Left lung (tissue), 4 donors: ENCODE measurements at regions not wholly inside any gene's neighbourhood (a gene's known extent, or its start where the extent isn't known, plus 50 kb on each side); places are given as distances from the start of the nearest gene placed in this dataset.
"Not testable (repeated sequence)": the region's sequence is repeated elsewhere in the genome, so short reads cannot be mapped to it uniquely, and the experiment has no call there.

Experiments used
- ATAC-seq: fragments of 200-7000 bp; cut with Tn5 transposase; one replicate; pipeline ENCODE4 v1.9.1; 2020; ENCODE audit warnings: moderate library complexity
- DNase-seq, 4 donors: peaks; one replicate each; pipeline ENCODE4 v3.0.0-alpha.2; 2013 to 2020
- H3K27ac ChIP-seq, 2 donors: fragments of 200-600 bp; sonication (generic) in 1 of 2; one replicate each; pipeline versions ENCODE4 v1.5.0 to v1.8.0; 2020 to 2021
- H3K27me3 ChIP-seq, 2 donors: fragments of 200-600 bp; sonication (generic) in 1 of 2; one replicate each; pipeline versions ENCODE4 v1.5.0 to v1.8.0; 2020 to 2021
- H3K36me3 ChIP-seq, 2 donors: fragments of 200-600 bp; sonication (generic) in 1 of 2; one replicate each; pipeline versions ENCODE4 v1.5.0 to v1.8.0; 2020 to 2021
- H3K4me1 ChIP-seq, 2 donors: fragments of 200-600 bp; one replicate each; pipeline ENCODE4 v1.8.0; 2021
- H3K4me3 ChIP-seq, 2 donors: fragments of 200-600 bp; sonication (generic) in 1 of 2; one replicate each; pipeline versions ENCODE4 v1.5.0 to v1.8.0; 2020 to 2021; ENCODE audit warnings: mild to moderate bottlenecking in 1 of 2
- H3K9me3 ChIP-seq, 2 donors: fragments of 200-600 bp; sonication (generic) in 1 of 2; one replicate each; pipeline versions ENCODE4 v1.5.0 to v1.8.0; 2020 to 2021
- CTCF ChIP-seq, 2 donors: fragments of 200-600 bp; sonication (generic) in 1 of 2; IDR thresholded peaks; one replicate each; pipeline versions ENCODE4 v1.5.0 to v1.8.0; 2021; ENCODE audit warnings: antibody characterized with exemption in 2 of 2
- intact Hi-C, 2 donors: fragments of 100-400 bp; cut with DNase I; formaldehyde crosslinking; loops; one replicate each; pipeline versions ENCODE4 v1.11.2 to v1.14.2; 2022
- donor health status: DM: no; HTN: yes; CAD: no.
- donor health status: DM: no; HTN: no; CAD: no.

GRCh38 chr17:77086433-77087010, 54.2 kb upstream of the SEC14L1 start:
- no peak overlapping the region for H3K4me3 ChIP-seq
- peak; percentile 86 to 94 for TF ChIP-seq CTCF (IDR thresholded peaks at IDR 0.05)
- H3K9me3 ChIP-seq: no peaks in the 10 kb centered on the region
- no peak overlapping the region for H3K27ac ChIP-seq
- peak in 3 of 4 donors; percentile 78 to 97 (median 85) for DNase-seq
- ATAC-seq: peak; percentile 85
- peaks cover 0 to 14% of the 10 kb centered on the region in 2 donors for H3K27me3 ChIP-seq
- intact Hi-C loops: loop anchor here in 1 of 2 donors (5.0 kb wide), 1 partner anchor 161 kb away; no protein-coding TSS in a partner anchor
- H3K4me1 ChIP-seq: peaks cover 7 to 44% of the 10 kb centered on the region in 2 donors
- peaks cover 0 to 17% of the 10 kb centered on the region in 2 donors for H3K36me3 ChIP-seq

GRCh38 chr17:77087650-77088454, 52.9 kb upstream of the SEC14L1 start:
- intact Hi-C loops: loop anchor here in 1 of 2 donors (5.0 kb wide), 1 partner anchor 159 kb away; no protein-coding TSS in a partner anchor
- H3K4me1 ChIP-seq: peaks cover 7 to 56% of the 10 kb centered on the region in 2 donors
- H3K27ac ChIP-seq: peak overlapping the region; percentile 83 to 89
- H3K36me3 ChIP-seq: peaks cover 0 to 30% of the 10 kb centered on the region in 2 donors
- no peaks in the 10 kb centered on the region for H3K9me3 ChIP-seq
- H3K4me3 ChIP-seq: peak overlapping the region; percentile 73 to 75
- DNase-seq (no peak), ATAC-seq (no peak)
- H3K27me3 ChIP-seq: peaks cover 0 to 14% of the 10 kb centered on the region in 2 donors
- no peak for TF ChIP-seq CTCF (IDR thresholded peaks at IDR 0.05)

- H3K4me1 ChIP-seq: peaks cover 7 to 60% of the 10 kb centered on the region in 2 donors
- H3K27me3 ChIP-seq: peaks cover 0 to 14% of the 10 kb centered on the region in 2 donors
- ATAC-seq: peak; percentile 91
- H3K4me3 ChIP-seq: peak overlapping the region; percentile 73 to 75
- peak; percentile 91 to 98 (median 95) for DNase-seq
- peak; percentile 52 to 73 for TF ChIP-seq CTCF (IDR thresholded peaks at IDR 0.05)
- H3K9me3 ChIP-seq: no peaks in the 10 kb centered on the region
- peaks cover 0 to 38% of the 10 kb centered on the region in 2 donors for H3K36me3 ChIP-seq
- H3K27ac ChIP-seq: peak overlapping the region; percentile 83 to 89
- intact Hi-C loops: loop anchor here in 1 of 2 donors (5.0 kb wide), 1 partner anchor 159 kb away; no protein-coding TSS in a partner anchor
Measured at GRCh38 chr17:77088455-77089123, 52.2 kb upstream of the SEC14L1 start.

- H3K27ac ChIP-seq: peak overlapping the region; percentile 83 to 89
- intact Hi-C loops: loop anchor here in 1 of 2 donors (5.0 kb wide), 1 partner anchor 158 kb away; no protein-coding TSS in a partner anchor
Measured at GRCh38 chr17:77089124-77089490, 51.7 kb upstream of the SEC14L1 start.

GRCh38 chr17:77089949-77090348, 50.8 kb upstream of the SEC14L1 start:
- intact Hi-C loops: loop anchor here (5.0 to 10.0 kb wide), 4 partner anchors 55 to 157 kb away; partner anchors contain the start of gene SEC14L1 (in 1 of the 2)

More at GRCh38 chr17:77089124-77089490, 51.7 kb upstream of the SEC14L1 start:
- Histone ChIP-seq H3K9me3 (no peaks in the 10 kb centered on the region), H3K4me3 (peak overlapping the region; percentile 73 to 75), H3K27me3 (peaks cover 0 to 14% of the 10 kb centered on the region in 2 donors), H3K4me1 (peaks cover 7 to 60% of the 10 kb centered on the region in 2 donors), H3K36me3 (peaks cover 0 to 43% of the 10 kb centered on the region in 2 donors)
- TF ChIP-seq CTCF (IDR thresholded peaks at IDR 0.05): no peak
- DNase-seq: no peak
- ATAC-seq: peak; percentile 12

More at GRCh38 chr17:77089949-77090348, 50.8 kb upstream of the SEC14L1 start:
- Histone ChIP-seq H3K27ac (peak overlapping the region in 1 of 2 donors; percentile 89), H3K4me3 (peak overlapping the region in 1 of 2 donors; percentile 75), H3K4me1 (peaks cover 7 to 60% of the 10 kb centered on the region in 2 donors), H3K27me3 (peaks cover 0 to 14% of the 10 kb centered on the region in 2 donors), H3K36me3 (peaks cover 0 to 51% of the 10 kb centered on the region in 2 donors)
- ATAC-seq, DNase-seq, H3K9me3 ChIP-seq: not testable (repeated sequence)
